HFF-Myc (cell line): ENCODE measurements at regions not wholly inside any gene's neighbourhood (a gene's known extent, or its start where the extent isn't known, plus 50 kb on each side); places are given as distances from the start of the nearest gene placed in this dataset.

ENCODE experiments used
- DNase-seq: peaks from one replicate; pipeline ENCODE4 v3.0.0-alpha.2; 2011; ENCODE audit warnings: low read depth; ENCODE audit errors: extremely low read depth
- H3K4me3 ChIP-seq: replicated peaks from 2 replicates; pipeline ENCODE4 v1.5.1; 2011; ENCODE audit warnings: low read depth, mild to moderate bottlenecking, control low read depth, low read length
- CTCF ChIP-seq: IDR thresholded peaks from 2 replicates; pipeline ENCODE4 v1.5.1; 2012; ENCODE audit warnings: mild to moderate bottlenecking, low read depth, low read length, control low read depth; ENCODE audit errors: missing control alignments

- no peak overlapping the region for H3K4me3 ChIP-seq
- no peak for DNase-seq
- TF ChIP-seq CTCF, result no peak
Observed at GRCh38 chr4:11328401-11328800, 100.3 kb downstream of the HS3ST1 start.

GRCh38 chr4:11326021-11326420, 102.7 kb downstream of the HS3ST1 start:
- no peak for TF ChIP-seq CTCF
- no peak overlapping the region for H3K4me3 ChIP-seq
- no peak for DNase-seq

- TF ChIP-seq CTCF, result no peak
- no peak for DNase-seq
- H3K4me3 ChIP-seq, result no peak overlapping the region
Observed at GRCh38 chr4:11323771-11324170, 104.9 kb downstream of the HS3ST1 start.

- no peak for DNase-seq
- TF ChIP-seq CTCF, result no peak
Observed at GRCh38 chr4:11313157-11313943, 115.3 kb downstream of the HS3ST1 start.

GRCh38 chr4:11312389-11312788, 116.3 kb downstream of the HS3ST1 start:
- DNase-seq, result no peak
- no peak overlapping the region for H3K4me3 ChIP-seq
- TF ChIP-seq CTCF, result no peak

More at GRCh38 chr4:11313157-11313943, 115.3 kb downstream of the HS3ST1 start:
- no peak overlapping the region for H3K4me3 ChIP-seq

- no peak for DNase-seq
- H3K4me3 ChIP-seq, result no peak overlapping the region
- TF ChIP-seq CTCF, result no peak
Observed at GRCh38 chr4:11301075-11301660, 127.5 kb downstream of the HS3ST1 start.
